Activated T-helper 17 cell treated with anti-CD3 and anti-CD28 coated beads, Interleukin-2, amount 50 U/mL, for 72 hours (primary cell): ENCODE measurements at regions not wholly inside any gene's neighbourhood (a gene's known extent, or its start where the extent isn't known, plus 50 kb on each side); places are given as distances from the start of the nearest gene placed in this dataset.

ENCODE experiments used
- ATAC-seq: fragments of 150-1000 bp; cut with Tn5 transposase; replicated peaks from 2 replicates; pipeline ENCODE4 v1.10.0; 2021; ENCODE audit warnings: mild to moderate bottlenecking, moderate library complexity
- H3K27ac Mint-ChIP-seq: one replicate; pipeline ENCODE4 v1.8.0; 2022; ENCODE audit warnings: mixed read lengths
- H3K27me3 Mint-ChIP-seq: one replicate; pipeline ENCODE4 v1.8.0; 2022; ENCODE audit warnings: mixed read lengths
- H3K36me3 Mint-ChIP-seq: one replicate; pipeline ENCODE4 v1.8.0; 2022; ENCODE audit warnings: low read depth, mild to moderate bottlenecking, mixed read lengths
- H3K4me1 Mint-ChIP-seq: one replicate; pipeline ENCODE4 v1.8.0; 2022; ENCODE audit warnings: mixed read lengths
- H3K4me3 Mint-ChIP-seq: one replicate; pipeline ENCODE4 v1.8.0; 2022; ENCODE audit warnings: mild to moderate bottlenecking, mixed read lengths
- H3K9me3 Mint-ChIP-seq: one replicate; pipeline ENCODE4 v1.8.0; 2022; ENCODE audit warnings: mixed read lengths

- ATAC-seq = no peak
- Mint-ChIP-seq H3K4me1 (no peaks in the 10 kb centered on the region), H3K4me3 (no peak overlapping the region), H3K9me3 (no peaks in the 10 kb centered on the region), H3K27ac (no peak overlapping the region), H3K36me3 (no peaks in the 10 kb centered on the region), H3K27me3 (peaks cover 32% of the 10 kb centered on the region)
Measured at GRCh38 chr2:18503376-18504228, 56.9 kb downstream of the RDH14 start.

GRCh38 chr2:18502142-18502541 is 58.3 kb downstream of the RDH14 start:
- no peak for ATAC-seq
- H3K9me3 Mint-ChIP-seq = no peaks in the 10 kb centered on the region
- H3K4me1 Mint-ChIP-seq = no peaks in the 10 kb centered on the region
- H3K27me3 Mint-ChIP-seq = peaks cover 32% of the 10 kb centered on the region
- H3K4me3 Mint-ChIP-seq = no peak overlapping the region
- no peaks in the 10 kb centered on the region for H3K36me3 Mint-ChIP-seq
- H3K27ac Mint-ChIP-seq = no peak overlapping the region

GRCh38 chr2:18501729-18502128 is 58.7 kb downstream of the RDH14 start:
- Mint-ChIP-seq H3K27ac (no peak overlapping the region), H3K27me3 (peaks cover 31% of the 10 kb centered on the region), H3K9me3 (no peaks in the 10 kb centered on the region), H3K4me3 (no peak overlapping the region), H3K36me3 (no peaks in the 10 kb centered on the region), H3K4me1 (no peaks in the 10 kb centered on the region)
- no peak for ATAC-seq

GRCh38 chr2:18501156-18501555 is 59.3 kb downstream of the RDH14 start:
- Mint-ChIP-seq H3K36me3 (no peaks in the 10 kb centered on the region), H3K4me3 (no peak overlapping the region), H3K27ac (no peak overlapping the region), H3K4me1 (no peaks in the 10 kb centered on the region), H3K9me3 (no peaks in the 10 kb centered on the region), H3K27me3 (peaks cover 37% of the 10 kb centered on the region)
- no peak for ATAC-seq

GRCh38 chr2:18500333-18500732 is 60.1 kb downstream of the RDH14 start:
- Mint-ChIP-seq H3K27me3 (peaks cover 36% of the 10 kb centered on the region), H3K27ac (no peak overlapping the region), H3K4me3 (no peak overlapping the region), H3K4me1 (no peaks in the 10 kb centered on the region), H3K9me3 (no peaks in the 10 kb centered on the region), H3K36me3 (no peaks in the 10 kb centered on the region)
- no peak for ATAC-seq

- Mint-ChIP-seq H3K4me1 (no peaks in the 10 kb centered on the region), H3K27ac (no peak overlapping the region), H3K4me3 (no peak overlapping the region), H3K27me3 (peaks cover 45% of the 10 kb centered on the region), H3K36me3 (no peaks in the 10 kb centered on the region), H3K9me3 (no peaks in the 10 kb centered on the region)
- ATAC-seq = no peak
Measured at GRCh38 chr2:18498531-18498930, 61.9 kb downstream of the RDH14 start.

GRCh38 chr2:18496516-18496915 is 63.9 kb downstream of the RDH14 start:
- ATAC-seq = no peak
- H3K4me1 Mint-ChIP-seq = no peaks in the 10 kb centered on the region
- no peaks in the 10 kb centered on the region for H3K9me3 Mint-ChIP-seq
- no peak overlapping the region for H3K4me3 Mint-ChIP-seq
- H3K27ac Mint-ChIP-seq = no peak overlapping the region
- H3K36me3 Mint-ChIP-seq = no peaks in the 10 kb centered on the region
- peaks cover 51% of the 10 kb centered on the region for H3K27me3 Mint-ChIP-seq

GRCh38 chr2:18495058-18495457 is 65.4 kb downstream of the RDH14 start:
- Mint-ChIP-seq H3K27ac (no peak overlapping the region), H3K27me3 (peaks cover 50% of the 10 kb centered on the region), H3K4me3 (no peak overlapping the region), H3K36me3 (no peaks in the 10 kb centered on the region), H3K4me1 (no peaks in the 10 kb centered on the region), H3K9me3 (no peaks in the 10 kb centered on the region)
- ATAC-seq = no peak

GRCh38 chr2:18492721-18493120 is 67.7 kb downstream of the RDH14 start:
- peaks cover 42% of the 10 kb centered on the region for H3K27me3 Mint-ChIP-seq
- H3K4me3 Mint-ChIP-seq = no peak overlapping the region
- no peaks in the 10 kb centered on the region for H3K36me3 Mint-ChIP-seq
- no peak for ATAC-seq
- no peaks in the 10 kb centered on the region for H3K9me3 Mint-ChIP-seq
- H3K4me1 Mint-ChIP-seq = no peaks in the 10 kb centered on the region
- no peak overlapping the region for H3K27ac Mint-ChIP-seq

- H3K27ac Mint-ChIP-seq = no peak overlapping the region
- no peaks in the 10 kb centered on the region for H3K36me3 Mint-ChIP-seq
- H3K9me3 Mint-ChIP-seq = no peaks in the 10 kb centered on the region
- H3K27me3 Mint-ChIP-seq = peaks cover 41% of the 10 kb centered on the region
- no peaks in the 10 kb centered on the region for H3K4me1 Mint-ChIP-seq
- H3K4me3 Mint-ChIP-seq = no peak overlapping the region
- no peak for ATAC-seq
Measured at GRCh38 chr2:18491577-18491976, 68.9 kb downstream of the RDH14 start.

- no peak for ATAC-seq
- Mint-ChIP-seq H3K27ac (no peak overlapping the region), H3K4me3 (no peak overlapping the region), H3K36me3 (no peaks in the 10 kb centered on the region), H3K4me1 (no peaks in the 10 kb centered on the region), H3K27me3 (peaks cover 36% of the 10 kb centered on the region), H3K9me3 (no peaks in the 10 kb centered on the region)
Measured at GRCh38 chr2:18490901-18491300, 69.6 kb downstream of the RDH14 start.

GRCh38 chr2:18487106-18487913 is 73.1 kb downstream of the RDH14 start:
- H3K4me1 Mint-ChIP-seq = no peaks in the 10 kb centered on the region
- no peaks in the 10 kb centered on the region for H3K36me3 Mint-ChIP-seq
- ATAC-seq = no peak
- H3K4me3 Mint-ChIP-seq = no peak overlapping the region
- no peak overlapping the region for H3K27ac Mint-ChIP-seq
- no peaks in the 10 kb centered on the region for H3K9me3 Mint-ChIP-seq
- H3K27me3 Mint-ChIP-seq = peaks cover 14% of the 10 kb centered on the region

GRCh38 chr2:18484625-18485024 is 75.8 kb downstream of the RDH14 start:
- H3K4me1 Mint-ChIP-seq = no peaks in the 10 kb centered on the region

GRCh38 chr2:18483896-18484295 is 76.6 kb downstream of the RDH14 start:
- no peak overlapping the region for H3K4me3 Mint-ChIP-seq
- H3K9me3 Mint-ChIP-seq = no peaks in the 10 kb centered on the region
- no peak for ATAC-seq
- H3K36me3 Mint-ChIP-seq = no peaks in the 10 kb centered on the region
- H3K27me3 Mint-ChIP-seq = peaks cover 3% of the 10 kb centered on the region
- H3K27ac Mint-ChIP-seq = no peak overlapping the region
- no peaks in the 10 kb centered on the region for H3K4me1 Mint-ChIP-seq

More at GRCh38 chr2:18484625-18485024, 75.8 kb downstream of the RDH14 start:
- peaks cover 3% of the 10 kb centered on the region for H3K27me3 Mint-ChIP-seq
- ATAC-seq = no peak
- no peak overlapping the region for H3K4me3 Mint-ChIP-seq
- H3K27ac Mint-ChIP-seq = no peak overlapping the region
- no peaks in the 10 kb centered on the region for H3K36me3 Mint-ChIP-seq
- no peaks in the 10 kb centered on the region for H3K9me3 Mint-ChIP-seq

- ATAC-seq = no peak
Measured at GRCh38 chr2:18482666-18483065, 77.8 kb downstream of the RDH14 start.

More at GRCh38 chr2:18482666-18483065, 77.8 kb downstream of the RDH14 start:
- Mint-ChIP-seq H3K27me3 (peaks cover 8% of the 10 kb centered on the region), H3K27ac (no peak overlapping the region), H3K4me3 (no peak overlapping the region), H3K36me3 (no peaks in the 10 kb centered on the region), H3K9me3 (no peaks in the 10 kb centered on the region), H3K4me1 (no peaks in the 10 kb centered on the region)
